B cell (primary cell): ENCODE measurements at regions not wholly inside any gene's neighbourhood (a gene's known extent, or its start where the extent isn't known, plus 50 kb on each side); places are given as distances from the start of the nearest gene placed in this dataset.

Source experiments
- EZH2 ChIP-seq: IDR thresholded peaks from 2 replicates; pipeline ENCODE4 v1.6.1; 2012; ENCODE audit warnings: borderline replicate concordance, low read depth, mild to moderate bottlenecking, moderate library complexity, low read length; ENCODE audit not compliant: insufficient read depth, poor library complexity, severe bottlenecking
- TF ChIP-seq, protein P1 (sequence below): fragments of 200-600 bp; IDR thresholded peaks from one replicate; pipeline ENCODE4 v1.8.0; 2022; ENCODE audit warnings: antibody characterized with exemption, mild to moderate bottlenecking

DNA sequence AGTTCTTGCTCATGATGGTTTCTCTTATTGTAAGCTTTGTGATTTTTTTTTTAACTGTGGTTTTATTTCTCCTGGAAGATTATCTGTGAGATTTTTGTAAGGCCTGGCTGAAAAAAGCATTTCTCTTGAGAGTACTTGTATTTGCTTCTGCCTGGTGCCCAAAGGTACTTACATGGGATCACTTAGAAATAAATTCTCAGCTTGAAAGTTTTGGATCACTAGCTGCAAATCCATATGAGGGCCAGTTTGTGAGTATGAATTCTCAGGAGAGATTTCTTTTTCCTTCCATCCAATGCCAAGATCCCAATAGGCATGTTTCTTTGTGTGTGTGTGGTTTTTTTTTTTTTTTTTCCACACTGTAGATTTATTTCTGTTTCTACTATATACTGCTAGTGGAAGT, 1884.7 kb upstream of the PCDH7 start:
- TF ChIP-seq, protein P1, sequence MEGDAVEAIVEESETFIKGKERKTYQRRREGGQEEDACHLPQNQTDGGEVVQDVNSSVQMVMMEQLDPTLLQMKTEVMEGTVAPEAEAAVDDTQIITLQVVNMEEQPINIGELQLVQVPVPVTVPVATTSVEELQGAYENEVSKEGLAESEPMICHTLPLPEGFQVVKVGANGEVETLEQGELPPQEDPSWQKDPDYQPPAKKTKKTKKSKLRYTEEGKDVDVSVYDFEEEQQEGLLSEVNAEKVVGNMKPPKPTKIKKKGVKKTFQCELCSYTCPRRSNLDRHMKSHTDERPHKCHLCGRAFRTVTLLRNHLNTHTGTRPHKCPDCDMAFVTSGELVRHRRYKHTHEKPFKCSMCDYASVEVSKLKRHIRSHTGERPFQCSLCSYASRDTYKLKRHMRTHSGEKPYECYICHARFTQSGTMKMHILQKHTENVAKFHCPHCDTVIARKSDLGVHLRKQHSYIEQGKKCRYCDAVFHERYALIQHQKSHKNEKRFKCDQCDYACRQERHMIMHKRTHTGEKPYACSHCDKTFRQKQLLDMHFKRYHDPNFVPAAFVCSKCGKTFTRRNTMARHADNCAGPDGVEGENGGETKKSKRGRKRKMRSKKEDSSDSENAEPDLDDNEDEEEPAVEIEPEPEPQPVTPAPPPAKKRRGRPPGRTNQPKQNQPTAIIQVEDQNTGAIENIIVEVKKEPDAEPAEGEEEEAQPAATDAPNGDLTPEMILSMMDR = no peak
- no peak for TF ChIP-seq EZH2
